GM23338 (cell line): ENCODE measurements at regions not wholly inside any gene's neighbourhood (a gene's known extent, or its start where the extent isn't known, plus 50 kb on each side); places are given as distances from the start of the nearest gene placed in this dataset.

Experiments
- CTCF ChIP-seq, 2 experiments: fragments of 200-600 bp in 1 of 2; sonication (generic) in 1 of 2; conservative IDR thresholded peaks; 2 replicates each; pipeline versions ENCODE4 v1.5.1 to v1.6.1; 2016 to 2017; ENCODE audit warnings: antibody characterized with exemption in 2 of 2, low read depth in 2 of 2, mild to moderate bottlenecking in 2 of 2, moderate library complexity in 1 of 2
- EZH2 ChIP-seq: fragments of 200-600 bp; sonication (generic); IDR thresholded peaks from one replicate; pipeline ENCODE4 v1.8.0; 2017; ENCODE audit warnings: antibody characterized with exemption, mild to moderate bottlenecking, low read depth; ENCODE audit not compliant: unreplicated experiment
- EZH2phosphoT487 ChIP-seq: fragments of 200-600 bp; sonication (generic); IDR thresholded peaks from one replicate; pipeline ENCODE4 v1.8.1; 2018; ENCODE audit warnings: antibody characterized with exemption; ENCODE audit not compliant: unreplicated experiment

GRCh38 chr5:166957782-166958181 lies 1333.7 kb upstream of the WWC1 start:
- no peak for TF ChIP-seq CTCF (conservative IDR thresholded peaks at IDR 0.05; ENCODE audit: low read depth in 2 of 2)
- TF ChIP-seq EZH2: no peak
- TF ChIP-seq EZH2phosphoT487: no peak
